ENCODE measurements at regions not wholly inside any gene's neighbourhood (a gene's known extent, or its start where the extent isn't known, plus 50 kb on each side); places are given as distances from the start of the nearest gene placed in this dataset.

DNA sequence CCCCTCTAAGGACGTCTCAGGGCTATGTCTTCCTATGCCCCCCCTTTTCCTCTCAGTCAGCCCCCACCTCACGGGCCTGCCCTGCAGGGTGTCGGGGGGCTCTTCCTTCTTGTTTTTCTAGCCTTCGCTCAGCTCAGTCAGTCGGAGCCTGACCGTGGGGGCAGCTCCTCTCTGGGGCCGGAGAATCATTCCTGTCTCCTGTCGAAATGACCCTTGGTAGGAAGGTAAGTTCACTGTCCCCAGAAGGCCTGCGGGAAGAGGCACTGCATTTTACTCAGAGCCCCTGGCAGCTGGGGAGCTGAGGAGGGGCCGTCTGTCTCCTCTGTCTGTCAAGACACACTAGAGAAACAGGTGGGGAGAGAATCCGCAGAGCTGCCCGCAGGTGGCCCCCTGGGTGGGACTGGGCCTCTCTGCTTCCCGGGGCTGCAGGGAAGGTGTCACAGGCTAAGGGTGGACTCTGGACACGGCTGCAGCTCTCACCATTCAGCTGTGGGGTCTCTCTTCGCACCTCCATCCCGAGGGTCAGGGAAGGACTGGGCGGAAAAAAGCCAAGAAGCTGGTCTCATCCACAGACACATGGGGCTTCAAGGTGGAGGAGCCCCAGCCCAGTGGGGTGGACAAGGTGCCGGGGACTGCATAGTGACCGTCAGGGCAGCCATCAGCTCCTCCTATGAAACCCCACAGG is 112.8 kb upstream of the TNRC6C start:
- TF ChIP-seq POLR2AphosphoS5 (IDR thresholded peaks at IDR 0.05; ENCODE audit: low read depth, low read length) (no peak), REST (IDR thresholded peaks at IDR 0.05; ENCODE audit: insufficient read depth in 1 of 2, low read depth in 2 of 2, low read length in 2 of 2) (no peak), SIN3A (IDR thresholded peaks at IDR 0.05; ENCODE audit: borderline replicate concordance, insufficient read depth, low read length) (no peak), TAF1 (IDR thresholded peaks at IDR 0.05; ENCODE audit: borderline replicate concordance, insufficient read depth, low read length) (no peak), FOXP2 (optimal IDR thresholded peaks at IDR 0.05; ENCODE audit: borderline replicate concordance, extremely low read depth, extremely low read length, insufficient read depth) (no peak)

DNA sequence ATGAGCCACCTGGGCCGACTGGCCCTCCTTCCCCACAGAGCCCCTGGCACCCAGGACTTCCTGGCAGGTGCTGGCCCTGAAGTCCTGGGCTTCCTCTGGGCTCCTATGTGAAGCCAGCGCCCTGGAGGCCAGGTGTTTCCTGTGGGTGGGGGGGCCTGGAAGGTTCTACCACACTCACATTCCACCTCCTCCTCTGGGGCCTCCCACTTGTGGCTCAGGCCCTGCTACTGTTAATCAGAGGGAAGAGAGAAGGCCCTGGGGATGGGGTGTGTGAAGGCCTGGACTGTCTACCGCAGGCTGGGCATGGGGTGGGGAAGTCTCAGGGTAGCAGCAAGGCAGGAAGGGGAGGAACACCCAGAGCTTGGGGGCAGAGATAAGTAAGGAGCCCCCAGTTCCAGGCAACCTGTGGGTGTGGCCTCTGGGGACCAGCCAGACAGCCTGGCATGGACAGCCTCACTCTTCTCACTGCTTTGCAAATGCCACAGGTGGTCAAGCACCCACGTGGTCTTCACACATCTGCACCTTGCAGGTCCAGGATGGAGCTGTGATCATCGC is 111.9 kb upstream of the TNRC6C start:
- TF ChIP-seq SIN3A (IDR thresholded peaks at IDR 0.05; ENCODE audit: borderline replicate concordance, insufficient read depth, low read length), result no peak
- no peak for TF ChIP-seq REST (IDR thresholded peaks at IDR 0.05; ENCODE audit: insufficient read depth in 1 of 2, low read depth in 2 of 2, low read length in 2 of 2)
- no peak for TF ChIP-seq POLR2AphosphoS5 (IDR thresholded peaks at IDR 0.05; ENCODE audit: low read depth, low read length)
- TF ChIP-seq TAF1 (IDR thresholded peaks at IDR 0.05; ENCODE audit: borderline replicate concordance, insufficient read depth, low read length), result no peak

GRCh38 chr17:77847221-77848085 is 111.0 kb upstream of the TNRC6C start:
- TF ChIP-seq POLR2AphosphoS5 (IDR thresholded peaks at IDR 0.05; ENCODE audit: low read depth, low read length), result no peak

- TF ChIP-seq SIN3A (IDR thresholded peaks at IDR 0.05; ENCODE audit: borderline replicate concordance, insufficient read depth, low read length), result no peak
- TF ChIP-seq POLR2AphosphoS5 (IDR thresholded peaks at IDR 0.05; ENCODE audit: low read depth, low read length), result no peak
- TF ChIP-seq FOXP2 (optimal IDR thresholded peaks at IDR 0.05; ENCODE audit: borderline replicate concordance, extremely low read depth, extremely low read length, insufficient read depth), result no peak
- TF ChIP-seq TAF1 (IDR thresholded peaks at IDR 0.05; ENCODE audit: borderline replicate concordance, insufficient read depth, low read length), result no peak
- TF ChIP-seq REST (IDR thresholded peaks at IDR 0.05; ENCODE audit: insufficient read depth in 1 of 2, low read depth in 2 of 2, low read length in 2 of 2), result no peak
Measured at GRCh38 chr17:77848257-77848656, 110.2 kb upstream of the TNRC6C start.

GRCh38 chr17:77849239-77849638 is 109.3 kb upstream of the TNRC6C start:
- TF ChIP-seq REST (IDR thresholded peaks at IDR 0.05; ENCODE audit: insufficient read depth in 1 of 2, low read depth in 2 of 2, low read length in 2 of 2), result no peak
- no peak for TF ChIP-seq TAF1 (IDR thresholded peaks at IDR 0.05; ENCODE audit: borderline replicate concordance, insufficient read depth, low read length)
- TF ChIP-seq POLR2AphosphoS5 (IDR thresholded peaks at IDR 0.05; ENCODE audit: low read depth, low read length), result no peak
- TF ChIP-seq FOXP2 (optimal IDR thresholded peaks at IDR 0.05; ENCODE audit: borderline replicate concordance, extremely low read depth, extremely low read length, insufficient read depth), result no peak
- TF ChIP-seq SIN3A (IDR thresholded peaks at IDR 0.05; ENCODE audit: borderline replicate concordance, insufficient read depth, low read length), result no peak

Data from PFSK-1 (cell line).